Stomach (tissue), 8 donors: ENCODE measurements at regions not wholly inside any gene's neighbourhood (a gene's known extent, or its start where the extent isn't known, plus 50 kb on each side); places are given as distances from the start of the nearest gene placed in this dataset.

Experiments used
- DNase-seq, 2 donors: peaks; one replicate each; pipeline versions ENCODE4 v3.0.0 to v3.0.0-alpha.2; 2013 to 2019
- H3K27ac ChIP-seq, 5 donors: fragments of 200-600 bp in 4 of 5; sonication (generic) in 4 of 5; one replicate each; pipeline ENCODE4 v1.5.1; 2013 to 2019; ENCODE audit warnings: mild to moderate bottlenecking in 1 of 5, moderate library complexity in 1 of 5
- H3K27me3 ChIP-seq, 3 donors: fragments of 200-600 bp; sonication (generic); one replicate each; pipeline ENCODE4 v1.5.1; 2017 to 2019; ENCODE audit warnings: mixed run types in 1 of 3
- H3K36me3 ChIP-seq, 4 donors: fragments of 200-600 bp; sonication (generic); 1 replicate in 3 of 4; 2 replicates in 1 of 4; pipeline ENCODE4 v1.5.1; 2016 to 2019
- H3K4me1 ChIP-seq, 4 donors: fragments of 200-600 bp; sonication (generic); one replicate each; pipeline ENCODE4 v1.5.1; 2016 to 2019
- H3K4me3 ChIP-seq, 4 donors: fragments of 200-600 bp; sonication (generic) in 3 of 4; one replicate each; pipeline ENCODE4 v1.5.1; 2016 to 2019; ENCODE audit warnings: mild to moderate bottlenecking in 1 of 4
- H3K9me3 ChIP-seq, 4 donors: fragments of 200-600 bp; sonication (generic); one replicate each; pipeline ENCODE4 v1.5.1; 2016 to 2019
- EP300 ChIP-seq: sonication (generic); formaldehyde crosslinking; IDR thresholded peaks from one replicate; pipeline ENCODE4 v1.6.1; 2017; ENCODE audit warnings: antibody characterized with exemption
- POLR2A ChIP-seq, 4 donors: fragments of 450-650 bp; IDR thresholded peaks; one replicate each; pipeline ENCODE4 v1.6.1; 2016; ENCODE audit warnings: antibody characterized with exemption in 4 of 4, control low read depth in 2 of 4, mild to moderate bottlenecking in 1 of 4, moderate library complexity in 1 of 4
- POLR2AphosphoS5 ChIP-seq, 3 donors: sonication (generic); formaldehyde crosslinking; IDR thresholded peaks; one replicate each; pipeline ENCODE4 v1.6.1; 2016; ENCODE audit warnings: antibody characterized with exemption in 3 of 3
- WGBS, 5 donors: extraction: QIAGEN DNeasy Blood & Tissue Kit in 3 of 5; methylation state at CpG; one replicate each; pipeline versions ENCODE4 v1.1.5 to v1.1.7; 2013 to 2018; 5-methylcytosine and 5-hydroxymethylcytosine counted together
- intact Hi-C: fragments of 100-400 bp; cut with DNase I; formaldehyde crosslinking; loops from one replicate; pipeline ENCODE4 v1.15.1; 2023; ENCODE audit warnings: low total_unique reads
- TF ChIP-seq, protein P1 (sequence below), 7 experiments: fragments of 450-650 bp in 4 of 7; fragments of 200-600 bp in 3 of 7; sonication (generic) in 3 of 7; IDR thresholded peaks; one replicate each; pipeline ENCODE4 v1.5.1; 2016 to 2019; ENCODE audit warnings: antibody characterized with exemption in 7 of 7, control low read depth in 2 of 7, mild to moderate bottlenecking in 1 of 7
- donor health status: healthy with polysubstance abuse.
- donor health status: Bipolar disorder and iron deficiency.
- donor health status: healthy.

DNA sequence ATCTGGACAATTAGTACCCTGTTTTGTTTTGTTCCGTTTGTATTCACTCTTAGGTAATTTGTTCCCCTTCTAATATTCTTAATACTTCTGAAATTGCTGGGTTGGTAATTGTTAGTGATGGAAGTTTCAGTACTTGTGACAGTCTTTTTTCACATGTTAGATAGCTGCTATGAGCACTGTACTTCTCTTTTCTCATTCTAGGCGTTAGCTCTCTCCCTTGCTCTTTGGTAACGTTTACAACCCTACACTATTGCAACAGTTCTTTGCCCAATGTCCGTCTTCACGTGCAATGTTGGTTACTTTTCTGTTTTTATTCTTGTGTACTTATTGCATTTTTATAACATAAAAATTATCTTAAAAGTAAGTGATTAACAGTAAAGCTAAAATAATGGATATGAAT, 1509.0 kb downstream of the MAT2B start:
- Histone ChIP-seq H3K9me3 (no peaks in the 10 kb centered on the region), H3K27me3 (no peaks in the 10 kb centered on the region), H3K27ac (no peak overlapping the region), H3K4me1 (peaks cover 0 to 5% (median 0%) of the 10 kb centered on the region in 4 donors), H3K4me3 (no peak overlapping the region), H3K36me3 (no peaks in the 10 kb centered on the region)
- DNase-seq: no peak
- TF ChIP-seq, protein P1, sequence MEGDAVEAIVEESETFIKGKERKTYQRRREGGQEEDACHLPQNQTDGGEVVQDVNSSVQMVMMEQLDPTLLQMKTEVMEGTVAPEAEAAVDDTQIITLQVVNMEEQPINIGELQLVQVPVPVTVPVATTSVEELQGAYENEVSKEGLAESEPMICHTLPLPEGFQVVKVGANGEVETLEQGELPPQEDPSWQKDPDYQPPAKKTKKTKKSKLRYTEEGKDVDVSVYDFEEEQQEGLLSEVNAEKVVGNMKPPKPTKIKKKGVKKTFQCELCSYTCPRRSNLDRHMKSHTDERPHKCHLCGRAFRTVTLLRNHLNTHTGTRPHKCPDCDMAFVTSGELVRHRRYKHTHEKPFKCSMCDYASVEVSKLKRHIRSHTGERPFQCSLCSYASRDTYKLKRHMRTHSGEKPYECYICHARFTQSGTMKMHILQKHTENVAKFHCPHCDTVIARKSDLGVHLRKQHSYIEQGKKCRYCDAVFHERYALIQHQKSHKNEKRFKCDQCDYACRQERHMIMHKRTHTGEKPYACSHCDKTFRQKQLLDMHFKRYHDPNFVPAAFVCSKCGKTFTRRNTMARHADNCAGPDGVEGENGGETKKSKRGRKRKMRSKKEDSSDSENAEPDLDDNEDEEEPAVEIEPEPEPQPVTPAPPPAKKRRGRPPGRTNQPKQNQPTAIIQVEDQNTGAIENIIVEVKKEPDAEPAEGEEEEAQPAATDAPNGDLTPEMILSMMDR (IDR thresholded peaks at IDR 0.05): no peak
- TF ChIP-seq POLR2AphosphoS5 (IDR thresholded peaks at IDR 0.05): no peak
- TF ChIP-seq EP300: no peak
- no peak for TF ChIP-seq POLR2A (IDR thresholded peaks at IDR 0.05)
- intact Hi-C loops: no loop called here
- 70 to 85% (median 81%) methylated on average over 5 of the region's 5 CpGs for WGBS, 5 donors

DNA sequence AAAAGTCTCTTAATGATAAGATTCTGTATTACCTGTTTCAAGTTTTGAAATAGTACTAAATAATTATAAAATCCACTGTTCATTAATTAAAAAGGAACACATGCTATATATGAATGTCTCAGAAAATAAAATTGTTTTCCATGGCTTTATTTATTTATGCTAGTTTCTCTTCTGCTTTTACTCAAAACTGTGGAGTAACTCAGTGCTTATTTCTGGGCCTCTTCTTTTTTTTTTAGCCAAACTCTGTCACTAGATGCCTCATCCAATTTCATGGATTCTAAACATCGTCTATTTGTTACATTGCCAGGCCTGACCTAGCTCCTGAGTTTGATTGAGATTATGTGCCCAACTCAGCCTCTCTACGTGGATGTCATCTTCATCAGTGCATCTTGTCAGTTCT, 1509.7 kb downstream of the MAT2B start:
- Histone ChIP-seq H3K9me3 (no peaks in the 10 kb centered on the region), H3K27me3 (no peaks in the 10 kb centered on the region), H3K4me1 (peaks cover 0 to 5% (median 0%) of the 10 kb centered on the region in 4 donors), H3K27ac (no peak overlapping the region), H3K4me3 (no peak overlapping the region), H3K36me3 (no peaks in the 10 kb centered on the region)
- DNase-seq: no peak
- intact Hi-C loops: no loop called here
- 55 to 74% (median 66%) methylated on average over 2 of the region's 2 CpGs for WGBS, 5 donors
- TF ChIP-seq EP300: no peak

DNA sequence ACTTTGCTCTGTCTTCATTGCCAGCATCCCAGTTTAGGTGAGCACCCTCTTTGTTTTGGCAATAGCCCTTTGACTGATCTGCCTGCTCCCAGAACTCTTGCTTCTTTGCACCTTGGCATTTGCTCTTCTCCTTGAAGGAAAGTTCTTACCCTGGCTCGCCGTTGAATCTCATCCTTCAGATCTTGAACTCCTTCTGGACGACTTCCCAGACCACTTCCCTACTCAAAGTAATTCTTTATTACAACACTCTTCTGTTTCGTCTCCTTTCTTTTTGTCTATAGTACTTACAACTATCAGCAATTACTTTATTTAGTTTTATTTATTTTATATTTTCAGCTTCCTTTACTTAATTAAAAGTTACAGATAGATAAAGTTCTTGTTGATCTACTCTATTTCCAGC, 1510.1 kb downstream of the MAT2B start:
- no peak overlapping the region for H3K27ac ChIP-seq
- TF ChIP-seq, protein P1 (IDR thresholded peaks at IDR 0.05): no peak
- TF ChIP-seq EP300: no peak
- no peak for TF ChIP-seq POLR2A (IDR thresholded peaks at IDR 0.05)
- TF ChIP-seq POLR2AphosphoS5 (IDR thresholded peaks at IDR 0.05): no peak
- no peaks in the 10 kb centered on the region for H3K9me3 ChIP-seq
- DNase-seq: peak in 1 of 2 donors; percentile 16
- intact Hi-C loops: no loop called here
- H3K36me3 ChIP-seq: no peaks in the 10 kb centered on the region
- no peaks in the 10 kb centered on the region for H3K27me3 ChIP-seq
- H3K4me3 ChIP-seq: no peak overlapping the region
- 37 to 60% (median 55%) methylated on average over 4 of the region's 4 CpGs for WGBS, 5 donors
- H3K4me1 ChIP-seq: peaks cover 0 to 5% (median 0%) of the 10 kb centered on the region in 4 donors

DNA sequence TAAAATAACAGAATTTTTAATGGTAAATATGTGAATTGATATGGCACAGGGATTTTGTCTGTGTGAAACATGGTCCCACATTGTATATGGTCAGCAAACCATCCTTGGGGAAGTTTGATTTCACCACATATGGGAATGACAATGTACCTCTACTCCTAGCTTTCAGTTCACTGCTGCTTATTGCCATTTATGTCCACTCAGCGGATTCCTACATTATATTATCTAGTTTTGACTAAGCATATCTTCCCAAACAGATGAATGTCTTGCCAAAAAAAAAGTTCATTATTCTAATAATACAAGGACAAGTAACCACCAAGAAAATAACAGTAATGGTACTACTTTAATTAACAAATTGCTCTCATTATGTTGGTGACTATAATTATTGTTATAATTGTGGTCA, 1521.6 kb downstream of the MAT2B start:
- Histone ChIP-seq H3K27me3 (no peaks in the 10 kb centered on the region), H3K36me3 (no peaks in the 10 kb centered on the region), H3K9me3 (no peaks in the 10 kb centered on the region), H3K27ac (no peak overlapping the region), H3K4me1 (no peaks in the 10 kb centered on the region), H3K4me3 (no peak overlapping the region)
- DNase-seq: no peak
- intact Hi-C loops: no loop called here
- TF ChIP-seq, protein P1 (IDR thresholded peaks at IDR 0.05): no peak
- no peak for TF ChIP-seq EP300
- TF ChIP-seq POLR2A (IDR thresholded peaks at IDR 0.05): no peak
- TF ChIP-seq POLR2AphosphoS5 (IDR thresholded peaks at IDR 0.05): no peak
- WGBS, 5 donors: 81 to 97% (median 92%) methylated on average over 1 of the region's 1 CpG

DNA sequence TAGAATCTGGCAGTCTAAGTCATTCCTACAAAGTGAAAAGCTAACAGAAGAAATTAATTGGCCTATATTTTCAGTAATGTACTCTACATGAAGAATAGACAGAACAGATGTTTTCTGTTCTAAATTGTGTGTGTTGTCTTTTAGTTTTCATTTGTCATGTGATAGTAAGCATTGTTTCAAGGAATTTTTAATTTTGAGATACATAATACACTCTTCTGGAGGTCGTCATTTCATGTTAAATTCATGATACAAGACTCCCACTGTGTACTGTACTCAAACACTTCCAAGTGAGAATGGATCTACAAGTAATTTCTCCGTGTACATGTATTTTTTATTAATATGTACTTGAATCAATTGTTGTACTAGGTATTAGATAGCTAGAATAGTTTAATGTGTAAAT, 1522.9 kb downstream of the MAT2B start:
- no peak for TF ChIP-seq POLR2AphosphoS5 (IDR thresholded peaks at IDR 0.05)
- no peak for TF ChIP-seq EP300
- Histone ChIP-seq H3K36me3 (no peaks in the 10 kb centered on the region), H3K27me3 (no peaks in the 10 kb centered on the region), H3K4me3 (no peak overlapping the region), H3K9me3 (no peaks in the 10 kb centered on the region), H3K4me1 (no peaks in the 10 kb centered on the region), H3K27ac (no peak overlapping the region)
- intact Hi-C loops: no loop called here
- DNase-seq: no peak
- WGBS, 5 donors: 33 to 52% (median 47%) methylated on average over 2 of the region's 2 CpGs
